HG03175 (cell line): ENCODE measurements at regions not wholly inside any gene's neighbourhood (a gene's known extent, or its start where the extent isn't known, plus 50 kb on each side); places are given as distances from the start of the nearest gene placed in this dataset.

Source experiments
- ATAC-seq: cut with Tn5 transposase; IDR thresholded peaks from one replicate; pipeline ENCODE4 v1.9.1; 2021; ENCODE audit warnings: mild to moderate bottlenecking, moderate library complexity; ENCODE audit not compliant: unreplicated experiment

DNA sequence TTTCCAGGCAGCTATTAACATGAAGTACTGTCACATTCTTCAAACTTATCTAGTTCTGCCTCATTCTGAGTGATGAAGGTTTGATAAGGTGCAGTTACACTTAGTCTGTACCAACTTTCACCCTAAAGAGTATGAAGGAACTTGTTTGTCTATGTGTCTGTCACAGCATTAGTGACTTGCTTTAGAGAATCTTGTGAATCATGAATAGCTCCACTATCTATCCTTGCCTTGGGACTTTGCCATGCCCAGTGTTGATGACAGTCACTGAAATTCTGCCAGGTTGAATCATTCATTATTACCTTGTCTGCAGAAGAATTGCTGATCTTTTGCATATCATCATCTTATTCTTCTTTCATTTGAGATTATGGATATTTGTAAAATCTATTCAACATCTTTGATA is 50.9 kb upstream of the A1CF start:
- no peak for ATAC-seq

DNA sequence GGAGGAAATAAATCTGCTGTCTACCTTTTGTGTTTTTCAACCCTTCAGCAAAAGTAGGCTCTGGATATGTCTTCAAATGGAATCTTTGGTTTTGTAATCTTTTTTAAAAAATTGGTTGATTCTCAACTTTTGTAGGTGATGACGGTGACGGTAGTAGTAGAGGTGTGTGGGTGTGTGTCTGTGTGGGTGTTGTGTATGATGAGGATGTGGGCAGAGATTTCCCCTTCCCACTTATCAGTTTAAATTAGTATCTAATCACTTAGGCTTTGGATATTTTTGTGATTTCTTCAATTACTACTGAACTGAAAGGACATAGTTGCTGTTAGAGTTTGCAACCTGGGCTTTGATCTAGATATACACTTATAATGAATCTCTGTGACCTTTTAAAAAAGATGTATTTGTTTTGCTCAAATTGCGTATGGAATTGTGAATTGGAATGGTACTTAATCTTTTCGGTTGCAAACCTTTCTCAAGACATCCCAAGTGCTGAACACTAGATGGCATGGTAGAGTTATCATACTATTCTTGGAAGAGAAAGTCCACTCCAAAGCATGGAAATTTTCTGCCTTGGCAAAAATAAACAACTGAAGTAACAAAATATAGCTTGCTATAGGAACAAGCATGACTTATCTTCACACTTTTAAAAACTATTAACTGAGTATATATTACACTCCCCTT is 51.9 kb upstream of the A1CF start:
- no peak for ATAC-seq

DNA sequence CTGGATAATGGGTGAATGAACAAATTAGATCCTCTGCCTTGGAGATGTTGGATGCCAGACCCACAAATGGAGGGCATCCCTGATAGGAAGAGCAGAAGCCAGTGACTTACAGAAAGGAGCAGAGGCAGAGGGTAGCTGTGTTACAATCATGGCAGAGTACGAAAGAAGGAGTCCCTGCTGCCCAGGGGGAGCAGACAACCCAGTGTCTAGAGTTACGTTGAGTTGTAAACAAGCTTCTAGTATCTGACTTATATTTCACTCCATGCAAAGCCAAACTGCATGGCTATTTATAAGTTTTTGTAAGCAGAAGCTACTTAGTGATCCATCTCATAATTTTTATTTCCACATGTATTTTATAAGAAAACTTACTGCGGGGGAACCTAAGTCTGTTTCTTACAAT is 56.2 kb upstream of the A1CF start:
- no peak for ATAC-seq

DNA sequence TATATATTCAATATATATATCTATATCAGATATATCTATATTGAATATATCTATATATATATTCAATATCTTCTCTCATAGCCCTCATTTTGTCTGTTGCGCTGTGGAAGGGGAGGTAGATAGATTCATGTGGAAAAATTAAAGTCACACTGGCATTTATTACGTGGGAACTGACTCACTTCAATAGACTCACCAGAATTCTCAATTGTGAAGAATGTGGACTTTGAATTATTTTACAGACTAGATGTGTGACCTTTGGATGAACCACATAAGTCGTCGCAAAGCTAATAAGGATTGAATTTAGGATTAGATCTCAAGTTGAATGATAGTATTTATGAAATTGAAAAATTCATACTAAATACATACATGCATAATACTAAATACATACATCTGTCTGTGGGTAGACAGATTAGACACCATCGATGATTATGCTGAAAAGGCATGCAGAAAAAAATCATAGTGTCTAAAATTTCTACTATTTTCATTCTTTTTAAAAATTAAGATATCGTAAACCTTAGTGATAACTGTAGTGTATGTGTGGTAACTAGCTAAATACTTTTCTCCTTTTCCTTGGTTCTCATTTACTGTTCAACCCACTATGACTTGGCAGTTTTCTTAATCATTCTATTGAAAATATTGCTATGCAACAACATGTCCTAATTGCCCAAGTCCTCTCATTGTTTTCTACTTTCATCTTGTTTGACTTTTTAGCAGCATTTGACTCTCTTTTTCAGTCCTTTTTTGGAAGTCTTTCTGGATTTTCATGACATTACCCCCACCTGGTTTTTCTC is 61.8 kb upstream of the A1CF start:
- no peak for ATAC-seq

- ATAC-seq, result no peak
These were observed 65.9 kb upstream of the A1CF start for GRCh38 chr10:50951365-50951764.

GRCh38 chr10:50961297-50961696 is 75.9 kb upstream of the A1CF start:
- ATAC-seq, result no peak

DNA sequence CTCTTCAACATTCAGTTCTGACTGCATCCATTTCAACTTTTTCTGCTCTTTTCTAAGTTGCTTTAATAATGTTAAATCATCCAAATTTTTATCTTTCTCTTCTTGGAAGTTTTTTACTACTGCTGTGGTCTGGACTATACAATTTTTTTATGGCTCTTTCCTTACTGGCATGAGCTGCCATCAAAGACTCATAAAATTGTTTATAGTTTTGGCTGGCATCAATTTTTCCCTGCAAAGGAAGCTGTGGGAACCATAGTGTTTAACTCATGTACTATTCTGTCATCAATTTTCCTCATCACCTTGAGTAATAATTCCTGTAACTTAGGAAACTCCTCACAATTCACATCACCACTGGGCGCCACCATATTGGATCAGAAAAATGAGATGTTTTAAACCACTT is 77.6 kb upstream of the A1CF start:
- no peak for ATAC-seq

DNA sequence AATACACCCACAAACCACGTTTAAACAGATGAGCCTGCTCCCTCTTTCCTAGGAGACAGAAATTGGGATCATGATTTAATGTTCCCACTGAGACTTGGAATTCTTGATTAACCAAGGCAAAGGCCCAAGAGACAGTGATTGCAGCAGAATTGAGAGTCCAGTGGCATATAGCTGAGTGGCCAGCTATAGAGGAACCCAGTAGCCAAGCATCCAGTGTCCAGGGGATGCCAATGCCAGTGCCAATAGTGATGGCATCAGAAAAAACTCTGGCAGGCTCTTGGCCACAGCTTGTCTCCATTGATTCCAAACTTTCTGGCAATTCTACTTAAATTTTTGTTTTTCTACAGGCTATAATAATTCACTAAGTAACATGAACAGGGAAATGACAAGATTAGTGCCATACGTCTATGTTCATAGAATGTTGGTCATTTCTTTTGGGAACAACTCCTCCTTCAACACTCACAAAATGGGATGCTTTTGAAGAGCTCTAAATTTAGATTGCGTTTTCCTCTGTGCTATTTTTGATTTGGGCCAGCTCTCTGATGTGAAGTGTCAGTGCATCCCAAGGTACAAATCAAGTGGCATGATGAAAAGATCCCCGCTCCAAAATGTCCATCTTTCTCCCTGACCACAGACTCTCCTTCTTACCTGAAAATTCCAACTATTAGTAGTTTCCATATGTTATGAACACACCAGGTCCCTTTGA is 83.1 kb upstream of the A1CF start:
- ATAC-seq, result no peak

DNA sequence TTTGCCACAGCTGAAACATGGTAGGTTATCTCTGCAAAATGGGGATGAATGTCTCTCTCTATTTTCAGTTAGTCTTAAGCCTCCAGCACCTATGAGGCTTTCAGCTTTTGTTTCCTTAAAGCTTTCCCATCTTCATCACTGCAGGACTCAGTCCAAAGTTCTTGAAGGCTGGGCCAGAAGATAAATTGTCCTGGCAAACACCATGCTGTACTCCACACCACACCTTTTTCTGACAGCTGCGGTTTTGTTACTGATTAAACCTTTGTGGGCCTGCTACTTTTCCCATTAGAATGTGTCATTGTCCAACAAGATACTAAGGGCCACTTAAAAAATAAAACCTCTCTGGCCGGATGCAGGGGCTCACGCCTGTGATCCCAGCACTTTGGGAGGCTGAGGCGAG is 87.2 kb upstream of the A1CF start:
- no peak for ATAC-seq

GRCh38 chr10:50981385-50981784 is 92.9 kb upstream of the PRKG1 start:
- no peak for ATAC-seq

DNA sequence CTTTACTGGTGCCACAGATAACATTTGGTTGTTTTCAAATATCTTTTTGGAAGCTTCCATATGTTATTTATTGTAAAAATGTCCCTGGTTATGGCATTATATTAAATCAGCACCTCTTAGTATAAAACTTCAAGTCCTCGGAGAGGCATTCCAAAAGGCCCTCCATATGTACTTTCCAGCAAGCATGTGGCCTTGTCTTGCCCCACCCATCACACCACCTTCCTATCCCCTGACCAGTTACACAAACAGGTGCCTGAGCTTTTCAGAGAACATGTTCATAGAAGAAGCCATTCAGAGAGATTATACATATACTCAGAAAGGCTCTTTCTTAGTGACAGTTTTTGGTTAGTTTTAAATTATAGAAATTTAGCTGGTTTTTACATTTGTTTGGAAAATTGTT is 92.4 kb upstream of the PRKG1 start:
- ATAC-seq, result no peak

GRCh38 chr10:50982989-50983388 is 91.3 kb upstream of the PRKG1 start:
- ATAC-seq, result no peak

DNA sequence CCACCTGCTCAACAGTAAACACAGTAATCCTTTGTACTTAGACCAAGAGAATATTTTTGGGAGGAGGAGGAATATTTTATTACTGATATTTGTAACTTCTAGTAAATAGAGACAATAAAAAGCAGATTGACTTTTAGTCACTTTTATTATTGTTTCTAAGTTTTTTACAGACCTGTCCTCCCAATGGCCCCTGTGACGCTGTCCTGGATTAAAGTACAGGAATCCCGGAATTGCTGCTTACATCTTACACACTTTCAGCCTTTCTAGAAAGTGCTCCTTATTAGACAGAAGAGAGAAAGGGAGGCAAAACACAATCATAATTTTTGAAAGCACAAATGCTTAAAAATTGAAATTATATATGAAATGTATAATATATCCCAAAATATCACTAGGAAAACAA is 86.4 kb upstream of the PRKG1 start:
- ATAC-seq, result no peak

DNA sequence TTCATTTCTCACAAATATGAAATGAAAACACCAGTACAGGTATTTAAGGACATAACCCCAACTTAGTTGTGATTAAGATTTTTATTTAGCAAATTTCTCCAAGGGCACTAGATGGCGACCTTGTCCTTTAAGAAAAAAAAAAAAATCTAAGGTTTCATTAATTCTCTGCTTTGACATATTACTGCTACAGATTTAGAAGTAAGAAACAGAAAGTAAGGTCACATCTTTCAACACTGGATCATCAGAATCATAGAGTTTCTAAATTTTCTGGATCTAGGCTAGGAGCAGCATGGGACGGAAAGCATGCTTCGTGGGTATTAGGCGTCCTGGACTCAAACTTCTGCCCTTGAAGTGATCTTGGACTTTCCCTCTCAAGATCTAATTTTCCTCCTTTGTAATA is 85.5 kb upstream of the PRKG1 start:
- no peak for ATAC-seq

- no peak for ATAC-seq
These were observed 83.5 kb upstream of the PRKG1 start for GRCh38 chr10:50990568-50991455.

DNA sequence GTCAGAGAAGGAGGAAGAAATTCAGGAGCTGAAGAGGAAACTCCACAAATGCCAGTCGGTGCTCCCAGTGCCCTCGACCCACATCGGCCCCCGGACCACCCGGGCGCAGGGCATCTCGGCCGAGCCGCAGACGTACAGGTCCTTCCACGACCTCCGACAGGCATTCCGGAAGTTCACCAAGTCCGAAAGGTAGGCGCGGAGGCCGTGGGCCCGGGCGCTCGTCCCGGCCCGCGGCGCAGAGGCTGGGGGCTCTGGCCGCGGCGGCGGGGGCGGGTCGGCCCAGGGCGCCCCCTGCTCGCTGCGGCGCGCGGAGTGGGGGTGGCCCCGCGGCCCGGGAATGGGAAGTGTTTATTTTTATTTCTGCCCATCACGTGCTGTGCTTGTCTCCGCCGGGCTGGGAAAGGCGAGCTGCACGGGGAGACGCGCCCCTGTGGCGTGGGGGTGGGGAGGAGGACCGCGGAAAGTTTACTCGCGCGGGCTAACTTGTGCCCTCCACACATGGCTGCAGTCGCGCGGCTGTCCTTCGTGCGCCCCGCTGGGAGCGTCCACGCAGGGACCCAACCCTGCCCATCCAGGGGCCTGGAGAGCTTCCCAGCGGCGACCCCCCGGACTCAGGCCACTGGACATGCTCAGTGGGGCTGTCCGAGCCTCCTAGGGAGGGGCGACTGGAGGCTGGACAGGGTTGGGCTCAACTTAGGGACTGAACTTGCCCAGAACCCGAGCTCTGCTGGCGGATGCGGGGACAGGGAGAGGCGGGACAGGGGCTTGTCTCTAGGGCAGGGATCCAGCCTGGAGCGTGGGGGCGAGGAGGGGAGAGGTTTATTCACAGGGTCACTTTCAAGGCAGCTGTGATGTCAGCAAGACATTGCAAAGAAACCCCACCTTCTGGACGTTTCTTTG is 82.6 kb upstream of the PRKG1 start:
- no peak for ATAC-seq

- ATAC-seq, result no peak
These were observed 81.9 kb upstream of the PRKG1 start for GRCh38 chr10:50992356-50992901.

DNA sequence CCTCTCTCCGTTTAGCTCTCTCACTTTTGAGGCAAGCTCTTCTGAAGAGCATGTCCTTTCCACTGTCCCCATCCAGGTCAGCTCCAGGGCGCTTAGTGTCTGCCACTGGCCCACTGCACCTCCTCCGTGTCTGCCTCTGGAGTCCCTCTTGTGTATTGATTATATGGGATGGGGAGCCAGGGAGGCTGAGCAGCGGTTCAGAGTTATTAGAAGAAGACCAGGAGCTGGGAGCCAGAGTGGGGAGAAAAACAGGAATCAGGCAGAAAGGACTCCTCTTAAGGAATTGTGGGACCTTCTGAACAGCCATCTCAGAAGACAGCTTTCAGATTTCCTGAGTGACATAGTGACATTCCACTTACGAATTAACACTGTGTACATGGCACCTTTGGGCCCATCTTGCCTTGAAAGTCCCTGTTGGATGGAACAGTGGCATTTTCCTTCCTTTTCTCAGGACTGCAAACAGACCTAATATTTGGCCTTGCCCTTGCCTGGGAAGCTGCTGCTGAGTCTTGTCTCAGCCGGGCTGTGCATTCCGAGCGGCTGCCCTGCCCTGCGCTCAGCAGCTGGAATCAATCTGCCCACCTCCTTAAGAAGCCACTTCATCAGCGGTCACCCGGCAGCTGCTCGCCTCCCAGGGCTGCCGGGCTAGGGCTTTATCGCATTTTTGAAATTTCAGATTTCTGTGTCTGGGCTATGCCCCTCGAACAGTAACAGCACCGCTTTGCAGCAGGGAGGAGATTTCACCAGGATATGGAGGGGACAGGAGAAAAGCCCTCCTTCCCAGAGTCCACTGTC is 81.1 kb upstream of the PRKG1 start:
- no peak for ATAC-seq

DNA sequence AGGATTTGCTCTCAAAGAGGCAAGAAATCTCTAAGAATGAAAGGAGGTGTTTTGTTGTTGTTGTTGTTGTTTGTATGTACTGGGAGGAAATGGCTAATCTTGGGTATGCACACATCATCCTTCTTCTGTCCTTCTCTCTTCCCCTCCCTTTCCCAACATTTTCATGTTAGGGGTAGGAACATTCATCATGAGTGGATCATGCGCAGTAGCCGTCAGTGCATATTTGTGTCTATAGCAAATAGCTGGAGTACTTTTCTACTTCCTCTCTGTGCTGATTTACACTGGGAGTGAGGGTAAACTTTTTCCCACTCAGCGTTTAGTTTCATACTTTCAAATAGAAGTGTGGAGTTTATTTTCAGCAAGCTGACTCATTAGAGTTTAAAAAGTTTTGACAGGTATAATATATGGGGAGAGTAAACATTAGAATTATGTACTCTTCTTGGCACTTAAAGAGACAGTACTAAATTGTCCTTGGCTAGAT is 80.5 kb upstream of the PRKG1 start:
- ATAC-seq, result no peak
